HG02759 (cell line): ENCODE measurements at regions not wholly inside any gene's neighbourhood (a gene's known extent, or its start where the extent isn't known, plus 50 kb on each side); places are given as distances from the start of the nearest gene placed in this dataset.

Source experiments
- ATAC-seq: cut with Tn5 transposase; IDR thresholded peaks from one replicate; pipeline ENCODE4 v1.9.1; 2021; ENCODE audit warnings: mild to moderate bottlenecking, moderate library complexity; ENCODE audit not compliant: unreplicated experiment

DNA sequence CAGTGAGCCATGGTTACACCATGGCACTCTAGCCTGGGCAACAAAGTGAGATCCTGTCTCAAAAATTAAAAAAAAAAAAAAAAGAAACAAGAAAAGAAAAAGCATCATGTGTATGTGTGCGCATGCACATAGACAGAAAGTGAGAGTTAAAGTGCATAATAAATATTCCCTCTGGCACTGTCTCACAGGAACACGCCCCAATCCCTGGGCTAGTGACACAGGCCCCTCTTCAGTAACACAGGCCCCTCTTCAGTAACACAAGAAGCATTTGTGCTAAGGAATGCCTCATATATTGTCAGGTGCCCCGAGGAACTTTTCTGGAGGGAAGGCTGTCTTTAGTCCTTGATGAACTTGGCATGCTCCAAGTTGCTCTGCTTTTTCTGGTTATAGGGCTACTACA, 57.5 kb downstream of the RPL27A start:
- ATAC-seq, result no peak

DNA sequence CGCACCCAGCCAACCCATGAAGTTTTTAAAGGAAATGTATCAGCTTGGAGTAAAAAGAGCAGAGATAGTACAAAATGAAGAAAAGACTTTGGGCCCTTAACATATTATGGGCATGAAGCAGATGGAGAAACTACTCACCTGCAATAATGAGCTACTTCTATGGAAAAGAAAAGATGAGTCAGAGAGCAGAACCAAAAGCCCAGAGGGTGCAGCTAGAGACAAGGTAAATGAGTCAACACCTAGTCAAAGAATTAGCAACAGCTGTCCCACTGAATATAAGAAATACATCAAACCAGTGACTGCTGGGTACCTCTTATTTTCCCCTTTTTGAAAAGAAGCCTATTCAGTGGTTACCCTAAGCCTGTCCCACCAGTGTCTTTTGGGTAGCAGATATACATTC, 61.8 kb downstream of the RPL27A start:
- no peak for ATAC-seq

- no peak for ATAC-seq
Measured at GRCh38 chr11:8745431-8746253, 63.0 kb downstream of the RPL27A start.

GRCh38 chr11:8746331-8746974, 63.9 kb downstream of the RPL27A start:
- no peak for ATAC-seq

- no peak for ATAC-seq
Measured at GRCh38 chr11:8747173-8747572, 64.6 kb downstream of the RPL27A start.

GRCh38 chr11:8748317-8748716, 65.7 kb downstream of the RPL27A start:
- ATAC-seq, result no peak

- ATAC-seq, result no peak
Measured at GRCh38 chr11:8749202-8749601, 66.6 kb downstream of the RPL27A start.

DNA sequence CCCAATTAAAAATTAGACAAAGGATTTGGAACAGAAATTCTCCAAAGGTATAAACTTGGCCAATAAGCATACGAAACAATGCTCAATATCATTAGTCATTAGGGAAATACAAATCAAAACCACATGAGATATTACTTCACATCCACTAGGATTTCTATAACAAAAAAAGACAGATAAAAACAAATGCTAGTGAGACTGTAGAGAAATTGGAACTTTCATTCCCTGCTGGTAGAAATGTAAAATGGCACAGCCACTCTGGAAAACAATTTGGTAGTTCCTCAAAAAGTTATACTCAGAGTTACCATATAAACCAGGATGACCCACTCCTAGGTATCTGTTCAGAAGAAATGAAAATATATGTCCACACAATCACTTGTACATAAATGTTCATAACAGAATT, 71.6 kb downstream of the RPL27A start:
- no peak for ATAC-seq

DNA sequence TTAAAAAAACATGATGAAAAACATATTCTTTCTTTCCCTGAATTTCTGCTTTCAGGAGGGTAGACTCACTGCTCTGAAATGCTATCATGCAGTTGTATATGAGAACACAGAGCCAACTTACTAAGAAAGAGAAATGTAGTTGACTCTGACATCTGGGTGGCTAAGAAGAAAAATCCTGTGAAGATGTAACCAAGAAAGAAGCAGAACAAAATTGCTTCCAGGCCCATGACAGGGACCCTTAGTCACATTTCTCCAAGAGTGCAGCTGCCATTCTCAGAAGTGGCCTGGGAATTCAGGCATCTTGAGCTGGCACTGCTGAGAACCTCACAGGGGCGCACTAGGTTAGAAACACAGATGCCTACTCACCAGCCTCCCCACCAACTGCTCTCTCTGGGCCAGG, 73.6 kb downstream of the RPL27A start:
- no peak for ATAC-seq

DNA sequence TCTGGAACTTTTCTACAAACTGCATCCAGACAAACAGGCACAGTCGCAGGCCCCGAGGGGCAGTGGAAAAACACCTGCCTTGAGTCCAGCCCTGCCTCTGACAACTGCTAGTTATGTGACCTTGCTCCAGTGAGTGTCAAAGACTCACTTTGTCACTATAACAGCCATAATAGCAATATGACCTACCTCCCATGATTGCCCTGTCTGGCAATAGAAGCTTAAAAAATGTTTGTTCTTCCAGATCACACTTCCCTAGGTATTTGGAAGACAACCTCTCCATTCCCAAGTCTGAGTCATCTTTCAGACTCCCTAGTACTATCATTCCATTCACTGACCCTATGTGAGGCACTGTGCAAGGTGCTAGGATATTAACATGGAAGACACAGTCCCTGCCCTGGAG, 74.5 kb downstream of the RPL27A start:
- ATAC-seq, result no peak

GRCh38 chr11:8757533-8757932, 74.9 kb downstream of the RPL27A start:
- no peak for ATAC-seq

- no peak for ATAC-seq
Measured at GRCh38 chr11:8758619-8759169, 76.1 kb downstream of the RPL27A start.

- ATAC-seq, result no peak
Measured at GRCh38 chr11:8759634-8760033, 77.0 kb downstream of the RPL27A start.

GRCh38 chr11:8760896-8761295, 78.3 kb downstream of the RPL27A start:
- ATAC-seq, result no peak

DNA sequence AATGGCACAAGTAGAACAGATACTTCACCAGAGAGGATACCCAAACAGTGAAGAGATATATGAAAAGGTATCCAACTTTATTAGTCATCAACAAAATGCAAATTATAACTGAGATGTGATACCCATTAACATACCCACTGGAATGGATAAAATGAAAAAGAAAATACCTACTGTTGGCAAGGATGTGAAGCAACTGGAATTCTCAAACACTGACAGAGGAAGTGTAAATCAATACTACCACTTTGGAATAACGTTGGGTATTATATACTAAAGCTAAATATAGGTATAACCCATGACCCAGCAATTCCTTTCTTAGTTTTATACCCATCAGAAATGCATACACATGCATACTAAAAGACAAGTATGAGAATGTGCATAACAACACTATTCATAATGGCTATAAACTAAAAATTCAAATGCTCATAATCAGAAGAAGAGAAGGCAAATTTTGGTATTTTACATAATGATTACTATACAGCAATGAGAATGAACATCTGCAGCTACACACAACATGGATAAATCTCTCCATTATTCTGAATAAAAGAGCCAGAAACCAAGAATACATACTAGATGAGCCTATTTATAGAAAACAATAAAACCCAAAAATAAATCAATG, 80.6 kb downstream of the RPL27A start:
- no peak for ATAC-seq

- ATAC-seq, result no peak
Measured at GRCh38 chr11:8765294-8765693, 82.7 kb downstream of the RPL27A start.

- no peak for ATAC-seq
Measured at GRCh38 chr11:8766043-8766987, 83.7 kb downstream of the RPL27A start.

DNA sequence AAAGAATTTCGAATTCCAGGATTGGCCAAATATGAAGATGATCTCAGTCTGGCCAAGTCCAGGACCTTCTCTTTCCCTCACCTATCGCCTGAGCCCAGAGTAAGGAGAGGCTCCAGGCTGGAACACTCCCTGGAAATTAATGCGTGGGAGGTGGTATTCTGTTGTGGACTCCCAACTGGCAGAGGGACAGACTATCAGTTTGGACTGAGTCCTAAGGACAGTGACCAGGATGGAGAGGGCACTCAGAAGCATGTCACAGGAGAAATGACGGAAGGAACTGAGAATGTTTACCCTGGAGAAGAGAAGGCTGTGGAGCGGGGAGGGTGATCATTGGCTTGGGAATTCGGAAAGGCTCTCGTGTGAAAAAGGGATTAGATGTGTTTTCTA, 84.4 kb downstream of the RPL27A start:
- ATAC-seq, result no peak

- no peak for ATAC-seq
Measured at GRCh38 chr11:8767466-8768142, 85.0 kb downstream of the RPL27A start.

- no peak for ATAC-seq
Measured at GRCh38 chr11:8768625-8769333, 86.2 kb downstream of the RPL27A start.
